MCF 10A (cell line): ENCODE measurements at regions not wholly inside any gene's neighbourhood (a gene's known extent, or its start where the extent isn't known, plus 50 kb on each side); places are given as distances from the start of the nearest gene placed in this dataset.

Experiments
- BruUV-seq: library from RNA; stranded (reverse); fragments of 400-500 nt; replicated peaks from 2 replicates; lab custom pipeline; 2021; lab: Mats Ljungman, UMichigan
- CTCF ChIA-PET: fragments of 300-600 bp; sonication (Branson Sonifier 250); formaldehyde crosslinking; extraction: SDS; loops from one replicate; lab custom pipeline; 2021; ENCODE audit warnings: antibody characterized with exemption, inconsistent platforms; lab: Yijun Ruan, JAX
- POLR2A ChIA-PET: fragments of 300-600, 350-650 bp; sonication (Branson Sonifier 250); formaldehyde crosslinking; extraction: SDS; loops from one replicate; lab custom pipeline; 2020; ENCODE audit warnings: antibody characterized with exemption, inconsistent platforms; lab: Yijun Ruan, JAX
- DNase-seq: peaks from one replicate; pipeline ENCODE4 v3.0.0-alpha.2; 2018; ENCODE audit not compliant: unreplicated experiment
- H3K27ac Mint-ChIP-seq: one replicate; pipeline ENCODE4 v1.8.0; 2022; ENCODE audit warnings: mild to moderate bottlenecking, low read depth, mixed read lengths; ENCODE audit not compliant: unreplicated experiment
- H3K27me3 Mint-ChIP-seq: one replicate; pipeline ENCODE4 v1.8.0; 2022; ENCODE audit warnings: mixed read lengths; ENCODE audit not compliant: insufficient read depth, unreplicated experiment
- H3K36me3 Mint-ChIP-seq: one replicate; pipeline ENCODE4 v1.8.0; 2022; ENCODE audit warnings: mild to moderate bottlenecking, moderate library complexity, mixed read lengths; ENCODE audit not compliant: insufficient read depth, unreplicated experiment
- H3K4me1 Mint-ChIP-seq: one replicate; pipeline ENCODE4 v1.8.0; 2022; ENCODE audit warnings: mixed read lengths; ENCODE audit not compliant: insufficient read depth, unreplicated experiment
- H3K4me3 Mint-ChIP-seq: one replicate; pipeline ENCODE4 v1.8.0; 2022; ENCODE audit warnings: mild to moderate bottlenecking, moderate library complexity, mixed read lengths; ENCODE audit not compliant: unreplicated experiment
- H3K9me3 Mint-ChIP-seq: one replicate; pipeline ENCODE4 v1.8.0; 2022; ENCODE audit warnings: mixed read lengths; ENCODE audit not compliant: unreplicated experiment
- CTCF ChIP-seq: fragments of 200-600 bp; IDR thresholded peaks from one replicate; pipeline ENCODE4 v1.8.0; 2022; ENCODE audit warnings: antibody characterized with exemption, mild to moderate bottlenecking; ENCODE audit not compliant: unreplicated experiment
- intact Hi-C: fragments of 100-400 bp; cut with micrococcal nuclease; formaldehyde crosslinking; loops from 2 replicates; pipeline ENCODE4 v1.14.1; 2022

GRCh38 chr1:37290718-37291117 lies 183.7 kb upstream of the ZC3H12A start:
- no peaks in the 10 kb centered on the region for H3K9me3 Mint-ChIP-seq
- no peaks in the 10 kb centered on the region for H3K4me1 Mint-ChIP-seq
- H3K4me3 Mint-ChIP-seq, result no peak overlapping the region
- H3K36me3 Mint-ChIP-seq, result no peaks in the 10 kb centered on the region
- CTCF ChIA-PET, result no interaction called here
- peaks cover 34% of the 10 kb centered on the region for H3K27me3 Mint-ChIP-seq
- BruUV-seq, result no TSS peak
- no peak for TF ChIP-seq CTCF
- POLR2A ChIA-PET, result no interaction called here
- no peak overlapping the region for H3K27ac Mint-ChIP-seq
- DNase-seq, result no peak
- intact Hi-C loops, result no loop called here

GRCh38 chr1:37292789-37293188 lies 181.6 kb upstream of the ZC3H12A start:
- DNase-seq, result no peak
- Mint-ChIP-seq H3K9me3 (no peaks in the 10 kb centered on the region), H3K27me3 (peaks cover 54% of the 10 kb centered on the region), H3K4me1 (no peaks in the 10 kb centered on the region), H3K4me3 (no peak overlapping the region), H3K27ac (no peak overlapping the region), H3K36me3 (no peaks in the 10 kb centered on the region)
- POLR2A ChIA-PET, result no interaction called here
- no peak for TF ChIP-seq CTCF
- BruUV-seq, result no TSS peak
- CTCF ChIA-PET, result no interaction called here
- intact Hi-C loops, result no loop called here

- Mint-ChIP-seq H3K27ac (no peak overlapping the region), H3K27me3 (peaks cover 62% of the 10 kb centered on the region), H3K36me3 (no peaks in the 10 kb centered on the region), H3K4me1 (no peaks in the 10 kb centered on the region), H3K4me3 (no peak overlapping the region), H3K9me3 (no peaks in the 10 kb centered on the region)
- no peak for TF ChIP-seq CTCF
- intact Hi-C loops, result no loop called here
- ChIA-PET CTCF (no interaction called here), POLR2A (no interaction called here)
- no peak for DNase-seq
- no TSS peak for BruUV-seq
These were observed 180.3 kb upstream of the ZC3H12A start for GRCh38 chr1:37294096-37294495.

GRCh38 chr1:37294529-37294928 lies 179.9 kb upstream of the ZC3H12A start:
- H3K36me3 Mint-ChIP-seq, result no peaks in the 10 kb centered on the region
- peaks cover 62% of the 10 kb centered on the region for H3K27me3 Mint-ChIP-seq
- BruUV-seq, result no TSS peak

More at GRCh38 chr1:37294529-37294928, 179.9 kb upstream of the ZC3H12A start:
- no peak for TF ChIP-seq CTCF
- POLR2A ChIA-PET, result no interaction called here
- no peak for DNase-seq
- Mint-ChIP-seq H3K4me1 (no peaks in the 10 kb centered on the region), H3K9me3 (no peaks in the 10 kb centered on the region), H3K4me3 (no peak overlapping the region), H3K27ac (no peak overlapping the region)
- CTCF ChIA-PET, result no interaction called here
- intact Hi-C loops, result no loop called here
